GM18951 (cell line): ENCODE measurements at regions not wholly inside any gene's neighbourhood (a gene's known extent, or its start where the extent isn't known, plus 50 kb on each side); places are given as distances from the start of the nearest gene placed in this dataset.

ENCODE experiments used
- POLR2A ChIP-seq: IDR thresholded peaks from 4 replicates; pipeline ENCODE4 v1.6.1; 2011; ENCODE audit warnings: mild to moderate bottlenecking; ENCODE audit not compliant: insufficient read length, insufficient read depth; ENCODE audit errors: extremely low read depth
- in situ Hi-C: fragments of 300-500 bp; cut with MboI; formaldehyde crosslinking; loops from one replicate; pipeline ENCODE4 v1.12.0; 2022; ENCODE audit warnings: low sequenced_read_pairs, mixed read lengths, inconsistent platforms; ENCODE audit not compliant: unreplicated experiment

DNA sequence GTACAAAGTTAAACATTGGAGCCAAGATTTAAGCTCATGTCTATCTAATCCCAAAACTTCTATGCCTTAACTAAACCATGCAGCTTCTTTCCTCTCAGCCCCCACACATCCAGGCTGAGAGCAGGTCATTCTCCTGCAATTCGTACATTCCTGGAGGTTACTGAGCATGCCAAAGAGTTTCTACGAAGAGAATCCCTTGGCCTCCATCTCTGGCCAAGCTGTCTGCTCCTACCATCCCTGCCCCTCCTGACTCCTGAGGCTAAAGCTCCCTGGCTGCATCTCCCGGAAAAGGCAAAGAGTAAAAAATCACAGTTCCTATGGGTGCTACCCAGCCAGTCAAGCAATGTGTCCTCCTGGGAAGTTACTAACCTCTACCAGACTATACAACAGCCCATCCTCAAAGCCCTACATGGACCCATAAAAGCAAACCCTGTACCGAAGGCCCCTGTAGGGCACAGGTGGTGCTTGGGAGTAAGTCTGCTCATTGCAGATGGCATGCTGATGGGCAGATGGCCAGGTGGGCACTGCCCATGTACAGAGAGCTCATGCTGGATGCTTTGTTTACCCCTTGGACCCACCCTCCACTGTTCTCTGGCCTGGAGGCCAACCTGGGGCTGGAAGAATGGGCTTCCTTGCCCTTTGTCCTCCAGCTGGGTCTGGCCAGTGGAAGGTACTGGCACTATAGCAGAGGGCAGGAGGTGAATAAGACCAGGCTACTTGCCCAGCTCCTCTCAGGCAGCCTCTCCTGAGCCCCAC lies 99.5 kb downstream of the TTC32 start:
- in situ Hi-C loops: no loop called here
- no peak for TF ChIP-seq POLR2A

DNA sequence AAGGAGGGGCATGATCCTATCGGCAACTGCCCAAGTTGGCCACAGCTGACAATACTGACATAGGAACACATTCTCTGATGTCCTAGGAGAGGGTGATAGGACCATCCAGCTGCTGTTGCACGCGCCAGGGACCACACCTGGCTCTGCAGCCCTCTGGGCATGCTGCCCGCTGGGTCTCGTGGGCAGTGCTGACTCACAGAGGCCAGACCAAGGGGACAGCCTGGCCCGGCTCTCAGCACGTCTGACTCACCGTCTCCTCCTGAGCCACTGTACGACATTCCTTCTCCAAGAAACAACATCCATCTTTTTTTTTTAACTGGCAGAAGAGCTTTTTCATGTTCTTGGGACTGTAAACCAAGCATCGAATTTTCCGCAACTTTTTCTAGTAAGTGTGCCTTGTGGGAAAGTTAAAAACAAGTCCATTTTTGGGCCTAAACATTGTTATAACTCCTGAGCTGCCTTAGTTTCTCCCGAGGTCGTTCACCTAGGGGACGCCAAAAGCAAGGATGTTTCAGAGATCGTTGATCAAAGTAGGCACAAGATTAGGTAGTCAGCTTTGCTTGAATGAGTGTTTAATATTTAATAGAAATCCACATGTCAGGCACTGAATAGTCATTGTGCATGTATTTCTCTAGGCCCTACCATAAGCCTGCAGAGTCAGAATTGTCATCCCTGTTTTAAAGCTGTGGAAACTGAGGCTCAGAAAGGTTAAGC lies 100.3 kb downstream of the TTC32 start:
- in situ Hi-C loops: no loop called here
- no peak for TF ChIP-seq POLR2A

DNA sequence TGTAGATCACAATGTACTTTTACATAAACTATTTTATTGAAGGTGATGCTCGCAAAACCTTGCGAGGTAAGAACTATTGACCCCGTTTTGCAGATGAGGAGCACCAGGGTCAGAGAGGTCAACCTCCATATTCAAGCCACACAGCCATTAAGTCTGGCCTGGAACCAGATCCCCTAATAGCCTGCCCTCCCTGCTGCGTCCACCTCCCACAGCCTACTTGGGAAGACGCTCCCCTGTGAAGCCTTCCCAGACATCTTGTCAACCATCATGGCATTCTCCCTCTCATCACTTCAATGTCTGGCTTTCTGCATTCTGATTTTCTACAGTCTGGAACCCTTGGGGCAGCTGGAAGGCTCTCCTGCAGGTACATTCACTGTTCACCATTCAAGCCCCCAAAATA lies 101.0 kb downstream of the TTC32 start:
- TF ChIP-seq POLR2A: no peak
- in situ Hi-C loops: no loop called here

DNA sequence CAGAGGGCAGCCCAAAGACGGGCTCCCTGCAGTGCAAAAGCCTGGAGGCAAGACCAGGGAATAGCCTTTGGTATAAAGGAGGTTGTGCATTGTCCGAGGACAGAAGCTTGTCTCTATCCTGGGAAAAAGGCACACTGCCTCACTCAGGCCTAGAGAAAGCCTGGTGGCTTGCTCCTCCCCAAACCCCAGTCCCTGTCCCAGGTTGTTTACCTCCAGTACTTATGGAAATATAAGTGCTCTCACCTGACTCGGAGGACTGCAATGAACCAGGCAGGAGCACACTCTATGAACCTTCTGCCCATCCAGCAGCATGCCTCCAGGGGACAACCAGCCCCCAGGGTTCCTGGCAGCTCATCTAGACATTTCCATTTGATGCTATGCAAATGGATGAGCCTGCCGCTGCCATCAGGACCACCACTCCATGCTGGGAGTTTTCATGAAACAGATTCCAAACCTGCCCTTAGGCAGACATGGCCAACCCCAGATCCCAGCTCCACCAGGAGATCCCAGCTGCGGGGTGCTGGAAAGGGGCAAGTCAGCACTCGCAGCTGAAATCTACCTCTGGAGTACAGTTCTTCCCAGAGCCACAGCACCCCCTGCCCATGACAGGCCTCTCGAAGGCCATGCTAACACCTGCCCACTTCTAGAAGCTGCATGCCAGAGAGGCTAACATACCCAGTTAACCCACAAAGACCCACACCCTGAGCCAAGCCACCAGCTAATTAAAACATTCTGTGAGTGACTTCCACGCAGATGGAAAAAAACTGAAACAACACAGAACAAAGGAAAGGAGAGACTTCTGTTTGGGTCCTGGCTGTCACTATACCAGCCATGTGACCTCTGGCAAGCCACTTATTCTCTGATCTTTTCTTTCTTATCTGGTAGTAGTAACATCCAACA lies 101.7 kb downstream of the TTC32 start:
- TF ChIP-seq POLR2A: no peak
- in situ Hi-C loops: no loop called here

DNA sequence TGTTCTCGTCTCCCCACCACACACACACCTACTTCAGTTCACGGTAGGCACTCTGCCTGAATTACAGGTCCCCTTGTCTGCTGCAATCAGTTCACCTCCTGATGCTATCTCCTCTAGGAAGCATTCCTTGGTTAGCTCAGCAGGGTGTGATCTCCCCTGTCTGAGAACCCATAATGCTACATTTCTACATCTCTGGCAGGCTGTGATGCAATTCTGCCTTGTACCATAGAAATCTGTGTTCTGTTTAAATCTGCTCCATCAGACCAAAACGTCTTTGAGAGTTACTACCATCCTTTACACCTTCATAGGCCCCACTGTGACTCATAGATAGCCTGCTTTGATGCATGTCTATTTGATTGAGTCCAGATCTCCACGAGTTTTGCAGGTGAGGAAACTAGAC lies 103.9 kb downstream of the TTC32 start:
- in situ Hi-C loops: no loop called here
- TF ChIP-seq POLR2A: no peak

DNA sequence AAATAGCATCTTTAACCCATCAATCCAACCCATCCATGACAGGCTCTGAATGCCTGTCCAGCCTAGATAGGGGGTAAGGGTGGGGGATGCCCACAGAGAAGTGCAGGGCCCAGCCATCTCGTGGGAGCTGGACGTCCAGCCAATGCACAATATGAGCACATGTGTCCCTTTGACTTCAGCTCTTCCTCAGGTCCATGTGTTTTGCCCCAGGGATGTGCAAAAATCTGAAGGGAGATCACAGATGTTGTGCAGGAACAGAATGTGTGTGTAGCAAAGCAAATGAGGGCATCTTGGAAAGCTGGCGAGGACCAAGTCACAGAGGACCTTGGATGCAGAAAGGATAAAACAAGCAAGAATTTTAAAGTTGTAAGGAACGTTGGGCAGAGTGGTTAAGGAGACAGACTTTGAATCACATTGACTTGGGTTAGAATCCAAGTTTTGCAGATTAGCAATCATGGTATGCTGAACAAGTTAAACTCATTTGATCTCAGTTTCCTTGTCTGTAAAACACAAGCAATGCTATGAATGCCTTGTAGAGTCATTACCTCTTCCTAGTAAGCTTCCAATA lies 104.5 kb downstream of the TTC32 start:
- in situ Hi-C loops: no loop called here
- TF ChIP-seq POLR2A: no peak

DNA sequence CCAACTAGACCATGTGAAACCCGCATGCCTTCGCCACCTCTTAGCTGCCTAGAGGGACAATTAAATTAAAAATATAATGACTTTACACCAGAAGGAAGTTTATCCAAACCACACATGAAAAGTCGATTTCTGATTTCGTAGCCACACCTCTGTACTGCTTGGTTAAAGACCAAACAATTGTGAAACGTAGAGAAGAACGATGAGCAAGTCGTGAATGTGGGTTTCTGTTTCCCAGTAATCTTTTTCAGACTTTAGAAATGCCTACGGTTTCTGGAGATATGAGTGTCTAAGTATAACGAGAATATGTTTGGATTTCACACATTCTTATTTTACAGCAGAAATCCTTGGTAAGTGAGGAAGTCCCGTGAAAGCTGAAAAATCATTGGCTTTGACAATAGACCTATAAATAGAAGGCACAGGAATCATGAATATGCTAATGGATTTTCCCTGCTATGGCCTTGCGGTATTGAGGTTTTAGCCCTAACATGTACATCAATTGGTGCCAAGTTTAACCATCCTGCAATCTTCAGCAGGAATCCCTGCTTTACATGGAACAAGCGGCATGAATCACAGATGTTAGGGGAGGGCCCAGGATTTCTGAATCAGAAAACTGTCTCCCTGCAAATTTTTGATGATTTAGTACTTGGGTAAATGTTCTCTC lies 105.6 kb downstream of the TTC32 start:
- in situ Hi-C loops: no loop called here
- TF ChIP-seq POLR2A: no peak

DNA sequence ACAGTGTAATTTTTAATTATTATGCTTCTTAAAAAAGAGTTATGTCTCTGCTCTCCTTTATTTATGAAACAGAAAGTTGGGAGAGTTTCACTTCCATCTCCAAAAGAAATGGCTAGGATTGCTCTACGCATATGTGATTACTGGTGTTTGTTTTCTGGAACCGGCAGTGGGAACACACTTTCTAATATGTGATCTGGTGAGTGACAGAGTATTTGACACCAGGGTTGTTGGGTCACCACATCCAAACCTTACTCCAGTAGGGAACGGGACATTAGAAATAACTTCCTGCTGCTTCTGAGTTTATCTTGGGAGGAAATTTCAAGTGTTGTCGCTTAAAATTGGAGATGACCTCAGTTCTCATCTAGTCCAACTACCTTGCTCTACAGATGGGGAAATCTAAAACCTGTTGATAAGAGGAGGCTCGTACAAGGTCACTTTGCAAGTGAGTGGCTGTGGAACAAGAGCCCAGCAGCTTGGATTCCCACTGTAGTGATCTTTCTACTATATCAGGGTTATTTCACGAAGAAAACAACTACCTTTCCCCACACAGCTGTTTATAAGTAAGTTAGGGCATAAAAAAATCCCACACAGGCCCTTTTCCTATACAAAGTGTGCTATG lies 108.5 kb downstream of the TTC32 start:
- TF ChIP-seq POLR2A: no peak
- in situ Hi-C loops: no loop called here

DNA sequence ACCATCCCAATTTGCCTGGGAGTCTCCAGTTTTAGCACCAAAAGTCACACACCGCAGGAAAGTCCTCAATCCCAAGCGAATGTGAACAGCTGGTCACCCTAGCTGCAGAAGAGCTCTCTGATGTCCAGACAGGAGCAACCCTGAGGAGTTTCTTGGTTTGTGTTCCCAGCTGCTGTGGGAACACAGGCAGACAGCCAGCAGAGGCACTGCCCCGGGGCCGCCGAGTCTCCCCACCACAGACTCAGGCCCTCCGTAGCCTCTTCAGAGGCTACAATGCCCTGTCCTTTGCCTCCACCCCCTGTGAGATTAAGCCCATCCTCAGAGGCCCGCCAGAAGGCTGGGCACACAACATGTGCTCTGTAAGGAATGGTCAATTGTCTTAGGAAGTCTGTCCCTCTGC lies 111.5 kb downstream of the TTC32 start:
- no peak for TF ChIP-seq POLR2A
- in situ Hi-C loops: no loop called here

DNA sequence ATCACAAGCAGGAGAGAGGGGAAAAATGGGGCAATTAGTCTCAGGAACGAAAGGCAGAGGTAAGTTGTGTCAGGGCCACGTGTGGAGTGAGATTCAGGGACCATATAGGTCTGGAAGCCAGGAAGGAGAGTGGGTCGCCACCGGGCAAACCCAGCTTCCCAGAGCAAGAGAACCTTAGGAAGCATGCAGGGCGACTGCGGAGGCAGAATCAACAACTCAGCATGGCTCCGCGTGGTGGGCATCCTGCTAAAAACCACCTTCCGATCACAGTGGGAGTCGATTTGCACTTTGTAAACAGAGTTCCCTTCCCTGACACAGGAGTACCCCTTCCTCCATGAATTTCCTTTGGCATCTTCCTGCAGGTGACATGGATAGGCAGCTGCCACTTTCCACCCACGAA lies 114.6 kb downstream of the TTC32 start:
- in situ Hi-C loops: no loop called here
- TF ChIP-seq POLR2A: no peak

DNA sequence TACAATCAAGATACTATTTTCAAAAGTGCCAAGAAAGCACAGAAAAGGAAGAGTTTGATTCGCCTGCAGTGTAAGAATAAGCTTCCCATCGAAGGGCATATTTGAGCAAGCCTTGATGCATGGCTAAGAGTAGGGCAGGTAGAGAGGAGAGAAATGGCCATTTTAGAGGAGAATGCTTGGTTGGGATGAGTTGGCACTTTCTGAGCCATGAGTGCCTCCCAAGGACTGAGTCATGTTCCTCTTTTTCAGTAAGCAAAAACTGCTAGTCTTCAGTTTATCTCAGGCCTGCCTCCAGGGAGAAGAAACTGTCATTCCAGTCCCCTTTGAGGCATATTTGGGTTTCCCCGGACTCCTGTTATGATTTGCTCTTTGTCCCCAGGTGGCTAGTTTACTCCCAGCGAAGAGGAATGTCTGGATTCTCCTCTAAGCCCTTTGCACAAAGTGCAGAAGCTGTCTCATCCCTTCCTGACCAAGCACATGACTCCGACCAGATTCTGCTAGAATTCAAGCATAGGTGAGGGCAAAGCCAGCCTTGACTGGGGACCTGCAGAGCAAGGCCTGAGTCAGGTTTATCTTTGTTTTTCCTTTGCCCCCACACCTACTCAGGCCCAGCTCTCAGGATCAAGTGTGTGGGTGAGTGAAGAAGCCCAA lies 115.2 kb downstream of the TTC32 start:
- TF ChIP-seq POLR2A: no peak
- in situ Hi-C loops: no loop called here

DNA sequence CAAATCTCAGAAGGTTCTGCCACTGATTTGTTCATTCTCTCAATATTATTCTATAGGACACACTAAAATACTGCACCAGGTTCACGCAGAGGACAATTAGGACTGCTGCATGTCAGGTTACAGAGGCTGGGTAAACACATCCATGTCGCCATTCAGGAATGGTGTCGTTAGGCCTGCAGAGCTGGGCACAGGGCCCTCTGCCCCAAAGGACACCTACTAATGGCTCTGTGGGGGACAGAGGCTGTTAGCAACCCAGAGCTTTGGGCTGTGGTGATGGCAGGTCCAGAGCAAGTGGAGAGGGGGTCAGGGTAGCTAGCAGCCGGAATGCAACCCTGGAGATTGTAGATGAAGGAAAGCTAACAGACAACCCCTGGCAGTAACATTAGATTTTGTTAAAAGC lies 115.9 kb downstream of the TTC32 start:
- in situ Hi-C loops: no loop called here
- no peak for TF ChIP-seq POLR2A
